IMR-90 (cell line): ENCODE measurements at regions not wholly inside any gene's neighbourhood (a gene's known extent, or its start where the extent isn't known, plus 50 kb on each side); places are given as distances from the start of the nearest gene placed in this dataset.

ENCODE experiments used
- CEBPB ChIP-seq: IDR thresholded peaks from 2 replicates; pipeline ENCODE4 v1.6.1; 2012; ENCODE audit warnings: low read depth, low read length, improper control_type of control experiment
- CHD1 ChIP-seq: IDR thresholded peaks from 2 replicates; pipeline ENCODE4 v1.6.1; 2012; ENCODE audit warnings: low read depth, low read length, improper control_type of control experiment
- FOS ChIP-seq: fragments of 150-350 bp; IDR thresholded peaks from 2 replicates; pipeline ENCODE4 v1.6.1; 2016; ENCODE audit warnings: low read depth, low read length
- MAZ ChIP-seq: IDR thresholded peaks from 2 replicates; pipeline ENCODE4 v1.6.1; 2012; ENCODE audit warnings: low read depth, mild to moderate bottlenecking, low read length, improper control_type of control experiment, moderate library complexity, borderline replicate concordance
- MXI1 ChIP-seq: IDR thresholded peaks from 2 replicates; pipeline ENCODE4 v1.6.1; 2012; ENCODE audit warnings: low read depth, mild to moderate bottlenecking, low read length, moderate library complexity, borderline replicate concordance
- NFE2L2 ChIP-seq: fragments of 150-350 bp; IDR thresholded peaks from 2 replicates; pipeline ENCODE4 v1.6.1; 2016; ENCODE audit warnings: low read depth, mild to moderate bottlenecking, low read length
- POLR2A ChIP-seq: IDR thresholded peaks from 2 replicates; pipeline ENCODE4 v1.6.1; 2012; ENCODE audit warnings: mild to moderate bottlenecking, low read depth, low read length
- RAD21 ChIP-seq: IDR thresholded peaks from 2 replicates; pipeline ENCODE4 v1.6.1; 2012; ENCODE audit warnings: low read length, improper control_type of control experiment
- RCOR1 ChIP-seq: IDR thresholded peaks from 2 replicates; pipeline ENCODE4 v1.6.1; 2012; ENCODE audit warnings: mild to moderate bottlenecking, low read length, improper control_type of control experiment; ENCODE audit not compliant: insufficient replicate concordance
- RFX5 ChIP-seq: IDR thresholded peaks from 2 replicates; pipeline ENCODE4 v1.8.0; 2012; ENCODE audit warnings: low read depth, mild to moderate bottlenecking, low read length, moderate library complexity
- SMC3 ChIP-seq: fragments of 150-350 bp; IDR thresholded peaks from 2 replicates; pipeline ENCODE4 v1.6.1; 2016; ENCODE audit warnings: low read depth, mild to moderate bottlenecking, antibody characterized with exemption, low read length, moderate library complexity
- TF ChIP-seq, protein P1 (sequence below): conservative IDR thresholded peaks from 2 replicates; pipeline ENCODE4 v1.5.1; 2012; ENCODE audit warnings: mild to moderate bottlenecking, low read depth, low read length, improper control_type of control experiment
- TF ChIP-seq, protein P2 (sequence below): fragments of 150-350 bp; IDR thresholded peaks from 2 replicates; pipeline ENCODE4 v1.6.1; 2016; ENCODE audit warnings: low read depth, mild to moderate bottlenecking, low read length, moderate library complexity, borderline replicate concordance
- TF ChIP-seq, protein P3 (sequence below): fragments of 150-350 bp; IDR thresholded peaks from 2 replicates; pipeline ENCODE4 v1.6.1; 2017; ENCODE audit warnings: mild to moderate bottlenecking, antibody characterized with exemption, low read length, low read depth

DNA sequence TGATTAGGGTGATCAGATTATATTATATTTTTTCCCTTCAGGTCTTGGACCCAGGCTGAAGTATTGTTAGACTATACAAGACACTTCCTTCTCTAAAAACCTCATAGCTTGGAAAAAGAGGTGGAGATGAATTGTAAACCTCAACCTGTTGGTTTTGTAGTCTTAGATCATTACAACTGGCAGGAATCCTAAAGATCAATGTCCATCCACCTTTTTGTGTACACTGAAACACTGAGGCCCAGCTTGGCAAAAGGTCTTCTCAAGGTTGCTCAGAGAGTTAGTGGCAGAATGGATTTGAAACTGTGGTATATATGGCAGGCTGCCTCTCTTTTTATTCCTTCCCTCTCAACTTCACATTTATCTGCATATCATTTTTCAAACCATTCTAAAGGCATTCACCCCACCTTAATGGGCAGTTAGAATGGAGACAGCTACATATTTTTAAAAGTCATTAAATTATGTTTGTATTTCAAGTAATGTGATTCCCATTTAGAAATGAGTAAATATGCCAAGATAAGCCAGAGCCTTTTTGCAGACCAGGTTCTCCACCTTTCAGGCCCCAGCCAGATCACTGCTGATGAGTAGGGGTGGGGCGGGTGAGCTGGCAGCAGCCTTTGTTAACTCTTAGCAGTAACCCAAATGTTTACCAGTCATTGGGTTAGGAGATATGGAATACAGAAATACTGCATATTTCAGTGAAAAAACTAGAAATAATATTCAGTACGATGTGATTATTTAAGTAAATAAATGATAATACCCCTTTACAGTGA lies 243.2 kb upstream of the F9 start:
- TF ChIP-seq SMC3, result no peak
- no peak for TF ChIP-seq MXI1
- TF ChIP-seq, protein P1, sequence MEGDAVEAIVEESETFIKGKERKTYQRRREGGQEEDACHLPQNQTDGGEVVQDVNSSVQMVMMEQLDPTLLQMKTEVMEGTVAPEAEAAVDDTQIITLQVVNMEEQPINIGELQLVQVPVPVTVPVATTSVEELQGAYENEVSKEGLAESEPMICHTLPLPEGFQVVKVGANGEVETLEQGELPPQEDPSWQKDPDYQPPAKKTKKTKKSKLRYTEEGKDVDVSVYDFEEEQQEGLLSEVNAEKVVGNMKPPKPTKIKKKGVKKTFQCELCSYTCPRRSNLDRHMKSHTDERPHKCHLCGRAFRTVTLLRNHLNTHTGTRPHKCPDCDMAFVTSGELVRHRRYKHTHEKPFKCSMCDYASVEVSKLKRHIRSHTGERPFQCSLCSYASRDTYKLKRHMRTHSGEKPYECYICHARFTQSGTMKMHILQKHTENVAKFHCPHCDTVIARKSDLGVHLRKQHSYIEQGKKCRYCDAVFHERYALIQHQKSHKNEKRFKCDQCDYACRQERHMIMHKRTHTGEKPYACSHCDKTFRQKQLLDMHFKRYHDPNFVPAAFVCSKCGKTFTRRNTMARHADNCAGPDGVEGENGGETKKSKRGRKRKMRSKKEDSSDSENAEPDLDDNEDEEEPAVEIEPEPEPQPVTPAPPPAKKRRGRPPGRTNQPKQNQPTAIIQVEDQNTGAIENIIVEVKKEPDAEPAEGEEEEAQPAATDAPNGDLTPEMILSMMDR, result no peak
- TF ChIP-seq FOS, result no peak
- TF ChIP-seq CEBPB, result no peak
- TF ChIP-seq POLR2A, result no peak
- TF ChIP-seq NFE2L2, result no peak
- TF ChIP-seq RFX5, result no peak
- TF ChIP-seq RAD21, result no peak
- no peak for TF ChIP-seq RCOR1
- TF ChIP-seq, protein P2, sequence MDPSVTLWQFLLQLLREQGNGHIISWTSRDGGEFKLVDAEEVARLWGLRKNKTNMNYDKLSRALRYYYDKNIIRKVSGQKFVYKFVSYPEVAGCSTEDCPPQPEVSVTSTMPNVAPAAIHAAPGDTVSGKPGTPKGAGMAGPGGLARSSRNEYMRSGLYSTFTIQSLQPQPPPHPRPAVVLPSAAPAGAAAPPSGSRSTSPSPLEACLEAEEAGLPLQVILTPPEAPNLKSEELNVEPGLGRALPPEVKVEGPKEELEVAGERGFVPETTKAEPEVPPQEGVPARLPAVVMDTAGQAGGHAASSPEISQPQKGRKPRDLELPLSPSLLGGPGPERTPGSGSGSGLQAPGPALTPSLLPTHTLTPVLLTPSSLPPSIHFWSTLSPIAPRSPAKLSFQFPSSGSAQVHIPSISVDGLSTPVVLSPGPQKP, result no peak
- TF ChIP-seq MAZ, result no peak
- TF ChIP-seq, protein P3, sequence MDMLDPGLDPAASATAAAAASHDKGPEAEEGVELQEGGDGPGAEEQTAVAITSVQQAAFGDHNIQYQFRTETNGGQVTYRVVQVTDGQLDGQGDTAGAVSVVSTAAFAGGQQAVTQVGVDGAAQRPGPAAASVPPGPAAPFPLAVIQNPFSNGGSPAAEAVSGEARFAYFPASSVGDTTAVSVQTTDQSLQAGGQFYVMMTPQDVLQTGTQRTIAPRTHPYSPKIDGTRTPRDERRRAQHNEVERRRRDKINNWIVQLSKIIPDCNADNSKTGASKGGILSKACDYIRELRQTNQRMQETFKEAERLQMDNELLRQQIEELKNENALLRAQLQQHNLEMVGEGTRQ, result no peak
- no peak for TF ChIP-seq CHD1
